GM12875 (cell line): ENCODE measurements at regions not wholly inside any gene's neighbourhood (a gene's known extent, or its start where the extent isn't known, plus 50 kb on each side); places are given as distances from the start of the nearest gene placed in this dataset.

ENCODE experiments used
- H3K4me3 ChIP-seq: one replicate; pipeline ENCODE4 v1.5.1; 2011; ENCODE audit warnings: low read depth, low read length, control low read depth
- TF ChIP-seq, protein P1 (sequence below): IDR thresholded peaks from 2 replicates; pipeline ENCODE4 v1.5.1; 2011; ENCODE audit warnings: low read depth, mild to moderate bottlenecking, control low read depth, inconsistent platforms, low read length, moderate library complexity, borderline replicate concordance; ENCODE audit not compliant: insufficient read depth

DNA sequence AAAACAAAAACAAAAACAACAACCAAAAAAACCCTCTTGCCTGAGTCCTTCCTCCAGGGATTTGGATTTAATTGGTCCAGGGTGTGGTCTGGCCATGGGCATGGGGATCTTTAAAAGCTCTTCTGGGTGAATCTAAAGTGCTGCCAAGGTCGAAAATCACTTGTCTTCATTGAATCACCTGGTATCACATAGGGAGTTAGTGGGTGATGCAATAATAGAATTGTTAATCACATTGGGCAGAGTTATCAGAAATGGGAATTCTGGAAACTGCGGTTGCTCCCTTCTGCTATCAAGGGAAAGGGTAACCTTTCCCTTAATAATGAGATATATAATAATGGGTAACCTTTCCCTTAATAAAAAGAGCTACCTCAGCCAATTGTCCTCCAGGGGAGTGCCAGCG, 267.9 kb upstream of the KLF3 start:
- TF ChIP-seq, protein P1, sequence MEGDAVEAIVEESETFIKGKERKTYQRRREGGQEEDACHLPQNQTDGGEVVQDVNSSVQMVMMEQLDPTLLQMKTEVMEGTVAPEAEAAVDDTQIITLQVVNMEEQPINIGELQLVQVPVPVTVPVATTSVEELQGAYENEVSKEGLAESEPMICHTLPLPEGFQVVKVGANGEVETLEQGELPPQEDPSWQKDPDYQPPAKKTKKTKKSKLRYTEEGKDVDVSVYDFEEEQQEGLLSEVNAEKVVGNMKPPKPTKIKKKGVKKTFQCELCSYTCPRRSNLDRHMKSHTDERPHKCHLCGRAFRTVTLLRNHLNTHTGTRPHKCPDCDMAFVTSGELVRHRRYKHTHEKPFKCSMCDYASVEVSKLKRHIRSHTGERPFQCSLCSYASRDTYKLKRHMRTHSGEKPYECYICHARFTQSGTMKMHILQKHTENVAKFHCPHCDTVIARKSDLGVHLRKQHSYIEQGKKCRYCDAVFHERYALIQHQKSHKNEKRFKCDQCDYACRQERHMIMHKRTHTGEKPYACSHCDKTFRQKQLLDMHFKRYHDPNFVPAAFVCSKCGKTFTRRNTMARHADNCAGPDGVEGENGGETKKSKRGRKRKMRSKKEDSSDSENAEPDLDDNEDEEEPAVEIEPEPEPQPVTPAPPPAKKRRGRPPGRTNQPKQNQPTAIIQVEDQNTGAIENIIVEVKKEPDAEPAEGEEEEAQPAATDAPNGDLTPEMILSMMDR, result no peak
- H3K4me3 ChIP-seq, result no peak overlapping the region

DNA sequence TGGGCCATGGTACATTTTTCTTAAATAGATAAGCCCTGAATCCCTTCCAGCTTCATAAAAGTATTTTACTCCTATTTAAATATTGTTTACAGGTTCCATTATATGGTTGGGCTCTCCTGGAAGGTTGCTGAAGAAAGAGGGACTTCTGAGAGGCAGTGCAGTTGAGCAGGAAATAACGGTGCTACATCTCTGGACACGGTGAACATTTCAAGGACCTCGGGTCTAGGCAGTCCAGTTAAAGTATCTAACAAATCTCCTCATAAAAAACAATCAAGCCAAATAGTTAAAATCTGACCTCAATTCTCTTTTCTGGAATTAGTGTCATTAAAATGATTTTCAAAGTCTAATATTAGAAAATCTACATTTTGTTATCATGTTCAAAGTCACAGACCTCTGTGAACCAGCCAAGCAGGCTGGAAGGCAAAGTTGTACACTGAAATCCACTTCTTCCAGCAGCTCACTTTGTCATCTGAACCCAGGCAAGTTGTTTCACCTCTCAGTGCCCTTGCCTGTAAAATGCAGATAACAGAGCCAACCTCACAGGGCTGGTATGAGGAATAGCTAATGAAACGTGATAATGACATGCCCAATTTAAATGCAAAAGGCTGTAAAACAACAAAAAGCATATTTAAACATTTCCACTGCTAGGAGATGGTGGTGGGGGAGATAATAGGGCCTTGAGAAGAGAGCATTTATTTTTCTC, 267.0 kb upstream of the KLF3 start:
- TF ChIP-seq, protein P1, result no peak
- no peak overlapping the region for H3K4me3 ChIP-seq

DNA sequence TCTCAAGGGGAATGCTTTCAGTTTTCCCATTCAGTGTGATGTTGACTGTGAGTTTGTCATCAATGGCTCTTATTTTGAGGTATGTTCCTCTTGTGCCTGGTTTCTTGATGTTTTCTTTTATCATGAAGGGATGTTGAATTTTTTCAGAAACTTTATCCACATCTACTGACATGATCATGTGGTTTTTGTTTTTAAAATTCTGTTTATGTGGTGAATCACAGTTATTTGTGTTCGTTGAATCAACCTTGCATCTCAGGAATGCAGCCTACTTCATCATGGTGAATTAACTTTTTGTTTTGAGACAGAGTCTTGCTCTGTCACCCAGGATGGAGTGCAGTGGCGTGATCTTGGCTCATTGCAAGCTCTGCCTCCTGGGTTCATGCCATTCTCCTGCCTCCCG, 263.1 kb upstream of the KLF3 start:
- no peak overlapping the region for H3K4me3 ChIP-seq
- TF ChIP-seq, protein P1, result no peak

DNA sequence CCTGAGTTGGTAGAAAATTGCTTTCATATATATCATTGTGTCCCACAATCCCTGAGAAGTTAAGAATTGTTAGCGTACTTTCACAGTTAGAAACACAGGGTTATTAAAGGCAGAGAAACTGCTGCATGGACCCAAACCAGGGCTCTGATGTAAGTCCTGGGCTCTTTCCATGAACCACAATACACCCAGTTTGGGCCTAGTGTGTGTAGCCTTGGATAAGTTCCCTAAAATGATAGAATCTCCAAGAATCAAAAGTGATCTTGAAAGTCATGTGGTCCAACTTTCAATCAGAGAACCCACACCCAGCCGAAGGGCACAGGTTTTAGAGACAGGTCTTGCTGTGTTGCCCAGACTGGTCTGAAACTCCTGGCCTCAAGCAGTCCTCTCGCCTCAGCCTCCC, 257.8 kb upstream of the KLF3 start:
- TF ChIP-seq, protein P1, result no peak
- H3K4me3 ChIP-seq, result no peak overlapping the region

DNA sequence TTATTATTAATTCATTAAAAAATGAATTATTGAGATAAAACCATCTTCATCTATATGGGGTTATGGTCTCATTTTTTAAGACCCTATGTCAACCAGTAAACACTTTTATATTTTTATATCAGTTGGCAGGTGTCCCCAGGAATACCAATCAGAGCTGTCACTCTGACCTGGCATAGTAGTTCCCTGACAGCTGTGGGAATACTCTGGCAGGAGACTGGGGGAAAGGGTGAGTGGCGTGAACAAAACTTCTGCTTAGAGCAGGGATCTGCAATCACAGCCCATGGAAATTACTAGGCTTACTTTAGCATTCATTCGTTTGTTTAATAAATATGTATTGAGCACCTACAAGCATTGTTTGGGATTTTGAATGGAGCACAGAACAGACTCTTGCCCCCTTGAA, 254.1 kb upstream of the KLF3 start:
- TF ChIP-seq, protein P1, result no peak
- H3K4me3 ChIP-seq, result no peak overlapping the region

DNA sequence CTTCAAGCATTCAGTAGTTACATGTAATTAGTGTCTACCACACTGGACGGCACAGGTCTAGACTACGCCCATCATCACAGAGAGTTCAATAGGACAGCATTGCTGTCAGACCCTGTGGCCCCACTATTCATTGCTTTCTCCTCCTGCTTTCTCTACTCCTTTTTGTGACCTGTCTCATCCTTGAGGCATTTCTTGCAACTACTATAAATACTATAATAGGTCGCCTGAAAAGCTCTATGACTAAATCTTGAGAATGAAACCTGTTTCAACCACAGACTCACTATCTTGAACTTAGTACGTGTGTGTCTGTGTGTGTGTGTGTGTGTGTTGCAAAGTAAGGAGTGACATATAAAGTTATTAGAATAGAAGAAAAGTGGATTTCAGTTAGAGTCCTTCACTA, 252.9 kb upstream of the KLF3 start:
- no peak overlapping the region for H3K4me3 ChIP-seq
- TF ChIP-seq, protein P1, result no peak

DNA sequence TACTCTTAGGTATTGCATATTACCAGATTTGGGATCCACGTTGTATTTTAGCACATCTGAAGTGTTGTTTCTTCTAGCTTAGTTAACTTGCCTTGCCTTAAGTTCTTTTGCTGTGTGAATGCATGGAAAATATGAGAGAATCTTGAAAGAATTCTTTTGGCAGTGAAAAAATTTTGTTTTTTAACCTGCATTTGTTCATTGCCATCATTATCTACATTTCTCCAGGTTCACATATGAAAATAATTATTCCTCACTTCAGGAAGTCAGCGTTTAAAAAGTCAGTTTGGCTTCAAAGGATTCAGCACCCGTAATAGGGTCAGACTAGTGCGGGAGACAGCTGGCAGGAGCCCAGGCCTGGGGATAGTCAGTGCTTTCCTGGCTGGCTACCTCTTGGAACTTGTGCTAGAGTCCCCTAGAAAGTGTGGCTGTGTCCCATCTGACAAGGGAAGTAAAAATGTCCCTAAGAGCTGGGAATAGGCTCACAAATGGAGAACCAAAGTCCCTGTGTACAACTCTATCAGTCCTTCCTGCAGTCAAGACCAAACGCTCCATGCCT, 251.9 kb upstream of the KLF3 start:
- no peak overlapping the region for H3K4me3 ChIP-seq
- TF ChIP-seq, protein P1, result no peak
